NCI-H146 treated with DMSO at 0.1 percent for 48 hours (cell line): ENCODE measurements at regions not wholly inside any gene's neighbourhood (a gene's known extent, or its start where the extent isn't known, plus 50 kb on each side); places are given as distances from the start of the nearest gene placed in this dataset.

Source experiments
- DNase-seq: peaks from one replicate; lab custom pipeline; 2025; ENCODE audit not compliant: unreplicated experiment; lab: John Stamatoyannopoulos, UW

GRCh38 chr1:30610917-30611316, 112.5 kb downstream of the MATN1 start:
- no peak for DNase-seq

GRCh38 chr1:30609999-30610345, 113.4 kb downstream of the MATN1 start:
- no peak for DNase-seq

- DNase-seq: no peak
These were observed 113.9 kb downstream of the MATN1 start for GRCh38 chr1:30609336-30609998.

GRCh38 chr1:30607723-30608122, 115.7 kb downstream of the MATN1 start:
- DNase-seq: no peak

- DNase-seq: no peak
These were observed 117.2 kb downstream of the MATN1 start for GRCh38 chr1:30606166-30606565.

- no peak for DNase-seq
These were observed 117.9 kb downstream of the MATN1 start for GRCh38 chr1:30605441-30605920.

GRCh38 chr1:30604801-30605440, 118.5 kb downstream of the MATN1 start:
- no peak for DNase-seq

- DNase-seq: no peak
These were observed 120.1 kb downstream of the MATN1 start for GRCh38 chr1:30603081-30603858.

GRCh38 chr1:30601316-30602085, 121.9 kb downstream of the MATN1 start:
- DNase-seq: no peak

GRCh38 chr1:30600706-30601105, 122.7 kb downstream of the MATN1 start:
- DNase-seq: no peak

- DNase-seq: no peak
These were observed 123.1 kb downstream of the MATN1 start for GRCh38 chr1:30600258-30600657.

- DNase-seq: no peak
These were observed 123.7 kb downstream of the MATN1 start for GRCh38 chr1:30599721-30600120.

- no peak for DNase-seq
These were observed 124.7 kb downstream of the MATN1 start for GRCh38 chr1:30598571-30599114.

GRCh38 chr1:30597711-30598110, 125.7 kb downstream of the MATN1 start:
- DNase-seq: no peak

- DNase-seq: no peak
These were observed 126.5 kb downstream of the MATN1 start for GRCh38 chr1:30596891-30597290.

- DNase-seq: no peak
These were observed 126.9 kb downstream of the MATN1 start for GRCh38 chr1:30596470-30596869.

- no peak for DNase-seq
These were observed 134.3 kb downstream of the MATN1 start for GRCh38 chr1:30589083-30589482.

- no peak for DNase-seq
These were observed 134.9 kb downstream of the MATN1 start for GRCh38 chr1:30588311-30589073.

GRCh38 chr1:30586671-30587070, 136.7 kb downstream of the MATN1 start:
- DNase-seq: no peak

GRCh38 chr1:30579580-30579979, 143.8 kb downstream of the MATN1 start:
- no peak for DNase-seq
